CD4-positive, alpha-beta T cell treated with Interleukin-15 for 4 hours (primary cell): ENCODE measurements at regions not wholly inside any gene's neighbourhood (a gene's known extent, or its start where the extent isn't known, plus 50 kb on each side); places are given as distances from the start of the nearest gene placed in this dataset.
"Not testable (repeated sequence)": the region's sequence is repeated elsewhere in the genome, so short reads cannot be mapped to it uniquely, and the experiment has no call there.

Experiments used
- DNase-seq: peaks from one replicate; pipeline ENCODE4 v3.0.0-alpha.2; 2020; ENCODE audit warnings: low spot score

DNA sequence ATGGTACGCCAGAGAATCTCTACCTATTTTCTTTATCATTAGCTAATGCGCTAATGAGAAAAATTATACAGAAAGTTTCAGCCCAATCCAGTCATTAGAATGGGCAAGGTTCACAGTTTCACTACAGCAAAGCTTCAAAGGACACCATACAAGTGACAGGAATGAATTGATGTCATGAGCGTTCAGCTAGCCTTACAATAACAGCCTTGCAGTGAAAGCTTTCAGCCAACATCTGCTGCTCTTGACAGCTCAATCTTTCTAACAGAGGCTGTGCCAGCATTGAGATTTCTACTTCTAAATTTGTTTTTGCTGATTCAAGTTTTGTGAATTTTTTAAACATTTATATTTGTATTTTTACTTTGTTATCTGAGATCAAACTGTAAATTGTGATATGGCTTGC, 302.4 kb upstream of the FAM174A start:
- DNase-seq, result no peak

DNA sequence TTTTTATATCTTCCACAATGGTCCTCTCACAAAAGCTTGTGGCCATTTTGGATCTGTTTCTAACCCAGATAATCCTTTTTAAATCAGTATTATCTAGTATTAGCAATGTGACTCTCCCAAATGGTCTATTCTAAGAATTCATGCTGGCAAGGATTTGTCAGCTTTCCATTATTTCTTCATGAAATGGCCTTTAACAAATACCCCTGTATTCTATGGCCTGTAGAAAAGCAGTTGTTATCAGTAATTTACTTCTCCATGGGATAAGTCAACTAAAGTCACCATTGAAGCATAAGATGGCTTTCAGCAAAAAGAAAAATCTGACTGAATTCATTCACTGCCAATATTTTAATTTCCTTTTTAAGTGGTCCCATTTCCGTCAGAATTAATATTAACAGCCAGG, 346.4 kb upstream of the FAM174A start:
- no peak for DNase-seq

- DNase-seq, result no peak
Measured at GRCh38 chr5:100188339-100188738, 346.8 kb upstream of the FAM174A start.

DNA sequence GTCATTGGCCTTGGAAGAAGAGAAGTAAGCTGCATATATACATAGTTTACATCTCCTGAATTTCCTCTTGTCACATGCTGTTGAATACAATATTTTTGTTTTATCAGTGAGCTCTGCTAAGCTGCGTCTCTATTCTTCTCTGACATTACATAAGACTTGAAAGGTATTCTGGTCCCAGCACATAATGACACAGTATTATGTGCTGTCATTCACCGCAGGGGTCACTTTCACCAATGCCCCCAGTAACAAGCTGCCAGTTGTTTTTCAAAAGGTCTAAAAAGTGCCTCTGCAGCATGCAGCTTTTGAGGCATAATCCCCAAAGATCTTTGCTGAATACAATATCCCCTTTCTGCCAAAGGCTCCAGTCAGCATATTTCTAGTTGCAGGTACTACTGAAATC, 349.0 kb upstream of the FAM174A start:
- DNase-seq, result no peak

DNA sequence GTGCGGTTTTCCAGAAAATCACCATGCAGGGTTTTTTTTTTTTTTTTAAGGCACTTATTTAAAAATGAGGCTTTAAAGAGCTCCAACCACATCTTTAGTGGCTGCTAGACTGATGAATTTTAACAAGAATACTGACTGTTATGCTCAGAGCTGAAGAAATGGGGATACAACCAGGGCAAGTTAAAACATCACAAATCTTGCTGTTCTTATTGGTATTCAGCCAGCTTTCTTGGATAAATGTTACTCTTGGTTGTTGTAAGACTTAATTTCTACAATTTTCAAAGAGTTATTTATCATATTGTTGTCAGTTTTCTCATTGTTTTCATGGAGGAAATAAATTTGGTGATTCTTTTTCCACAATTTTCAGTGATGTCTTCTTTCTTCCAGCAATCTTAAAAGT, 352.8 kb upstream of the FAM174A start:
- DNase-seq, result no peak

DNA sequence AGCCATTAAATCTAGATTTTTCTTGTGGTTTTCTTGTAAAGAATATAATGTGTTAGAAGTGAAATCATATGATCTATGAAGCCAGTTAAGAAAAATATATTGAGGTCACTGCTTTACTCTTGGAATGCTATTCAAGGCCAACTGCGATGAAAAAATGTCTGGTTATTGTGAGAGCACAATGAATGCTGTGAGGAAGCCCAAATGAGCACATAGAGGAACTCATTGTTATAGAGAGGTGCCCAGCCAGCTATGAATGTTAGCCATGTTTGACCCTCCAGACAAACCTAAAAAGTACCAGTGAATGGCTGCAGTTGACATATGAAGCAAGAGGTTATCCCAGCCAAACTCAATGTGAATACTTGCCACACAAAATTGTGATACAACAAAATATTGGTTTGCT, 359.8 kb upstream of the FAM174A start:
- DNase-seq, result no peak

GRCh38 chr5:100165309-100165708, 369.9 kb upstream of the FAM174A start:
- DNase-seq, result no peak

GRCh38 chr5:100161868-100162267, 373.3 kb upstream of the FAM174A start:
- DNase-seq, result no peak

- DNase-seq, result no peak
Measured at GRCh38 chr5:100157066-100157465, 378.1 kb upstream of the FAM174A start.

GRCh38 chr5:100148239-100148638, 386.9 kb upstream of the FAM174A start:
- DNase-seq, result no peak

DNA sequence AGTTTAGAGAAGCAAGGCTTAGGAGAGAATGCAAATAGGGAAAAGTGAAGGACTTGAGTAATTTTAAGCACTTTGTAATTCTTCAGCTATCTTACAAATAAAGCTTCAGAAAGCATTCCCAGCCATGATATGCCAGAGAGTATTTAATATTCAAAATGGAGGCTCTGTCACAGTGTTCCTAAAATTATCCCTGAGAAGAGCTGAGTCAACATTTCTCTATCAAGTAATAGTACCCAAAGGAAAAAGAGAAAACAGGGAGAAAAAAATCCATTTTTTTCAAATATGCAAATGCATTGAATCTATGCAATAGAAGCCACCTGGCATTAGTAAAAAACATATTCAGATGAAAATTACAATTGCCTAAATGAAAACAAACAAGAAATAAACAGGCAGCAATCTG, 392.6 kb upstream of the FAM174A start:
- DNase-seq, result no peak

DNA sequence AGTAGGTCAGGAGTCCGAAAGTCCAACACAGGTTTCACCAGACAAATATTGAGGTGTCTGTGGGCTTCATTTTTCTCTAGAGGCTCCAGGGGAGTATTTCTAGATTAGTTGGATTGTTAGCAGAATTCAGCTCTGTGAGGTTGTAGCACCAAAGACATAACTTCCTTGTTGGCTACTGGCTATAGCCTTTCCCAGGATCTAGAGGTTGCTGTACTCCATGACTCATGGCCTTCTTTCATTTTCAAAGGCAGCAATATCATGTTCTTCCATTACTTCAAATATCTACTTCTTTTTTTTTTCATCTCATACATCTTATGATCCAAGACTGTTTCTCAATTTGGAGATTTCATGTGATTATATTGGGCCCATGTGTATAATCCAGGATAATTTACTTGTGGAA, 404.0 kb upstream of the FAM174A start:
- no peak for DNase-seq

- DNase-seq, result no peak
Measured at GRCh38 chr5:100130307-100130706, 404.9 kb upstream of the FAM174A start.

GRCh38 chr5:100119903-100120302, 415.3 kb upstream of the FAM174A start:
- no peak for DNase-seq

- no peak for DNase-seq
Measured at GRCh38 chr5:100110497-100110896, 424.7 kb upstream of the FAM174A start.

GRCh38 chr5:100108883-100109282, 426.3 kb upstream of the FAM174A start:
- no peak for DNase-seq

- not testable (repeated sequence) for DNase-seq
Measured at GRCh38 chr5:100103592-100104119, 431.5 kb upstream of the FAM174A start.

DNA sequence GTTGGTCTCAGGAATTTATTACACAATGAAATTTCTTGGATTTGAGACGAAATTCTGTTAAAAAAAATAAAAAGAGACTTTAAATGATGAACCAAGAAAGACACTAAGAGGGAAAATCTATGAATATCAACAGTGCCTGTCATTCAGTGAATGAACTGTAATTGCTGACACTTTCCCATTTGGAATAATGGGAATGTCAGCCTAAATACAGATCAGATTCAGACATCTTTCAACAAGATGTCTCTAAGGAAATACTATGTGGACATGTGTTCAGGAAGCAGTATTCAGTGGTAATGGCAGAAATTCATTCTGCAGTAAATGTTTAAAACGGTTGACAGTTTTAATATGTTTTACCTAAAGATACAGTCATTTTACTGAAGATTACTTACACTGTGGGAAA, 433.7 kb upstream of the FAM174A start:
- not testable (repeated sequence) for DNase-seq

- DNase-seq, result not testable (repeated sequence)
Measured at GRCh38 chr5:100096328-100096727, 438.8 kb upstream of the FAM174A start.

- not testable (repeated sequence) for DNase-seq
Measured at GRCh38 chr5:100080703-100081102, 454.5 kb upstream of the FAM174A start.

- not testable (repeated sequence) for DNase-seq
Measured at GRCh38 chr5:100079163-100079562, 456.0 kb upstream of the FAM174A start.

DNA sequence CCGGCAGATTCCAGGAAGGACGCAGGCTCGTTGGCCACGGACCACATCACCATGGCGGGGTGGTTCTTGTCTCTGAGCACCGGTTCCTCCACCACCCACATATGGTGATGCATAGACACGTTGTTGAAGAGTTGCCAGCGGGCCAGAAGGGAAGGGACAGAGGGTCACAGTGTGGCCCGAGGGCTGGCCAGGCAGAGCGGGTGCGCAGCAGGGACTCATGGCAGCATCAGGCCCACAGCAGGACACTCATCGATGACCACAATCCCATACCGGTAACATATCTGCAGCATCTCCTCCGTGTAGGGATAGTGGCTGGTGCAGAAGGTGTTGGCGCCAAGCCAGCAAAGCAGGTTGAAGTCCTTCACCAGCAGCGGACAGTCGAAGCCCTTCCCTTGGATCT, 469.2 kb upstream of the FAM174A start:
- not testable (repeated sequence) for DNase-seq

DNA sequence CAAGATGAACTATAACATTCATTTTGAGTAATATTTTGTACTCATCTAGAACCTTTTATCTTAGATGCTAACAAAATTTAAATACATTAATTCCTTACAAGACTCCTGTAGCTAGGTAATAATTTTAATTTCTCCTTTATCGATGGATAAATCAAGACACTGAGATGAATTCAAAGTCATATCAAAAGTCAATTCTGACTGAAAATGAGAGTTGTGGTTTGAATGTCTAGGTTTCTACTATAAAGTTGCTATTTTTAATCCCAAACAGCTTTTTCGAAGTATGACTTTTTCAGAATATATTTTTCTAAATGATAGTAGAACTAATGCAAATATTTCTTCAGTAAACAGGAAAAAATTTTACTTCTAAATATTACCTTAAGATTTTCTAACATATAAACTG, 491.7 kb upstream of the FAM174A start:
- DNase-seq, result no peak

DNA sequence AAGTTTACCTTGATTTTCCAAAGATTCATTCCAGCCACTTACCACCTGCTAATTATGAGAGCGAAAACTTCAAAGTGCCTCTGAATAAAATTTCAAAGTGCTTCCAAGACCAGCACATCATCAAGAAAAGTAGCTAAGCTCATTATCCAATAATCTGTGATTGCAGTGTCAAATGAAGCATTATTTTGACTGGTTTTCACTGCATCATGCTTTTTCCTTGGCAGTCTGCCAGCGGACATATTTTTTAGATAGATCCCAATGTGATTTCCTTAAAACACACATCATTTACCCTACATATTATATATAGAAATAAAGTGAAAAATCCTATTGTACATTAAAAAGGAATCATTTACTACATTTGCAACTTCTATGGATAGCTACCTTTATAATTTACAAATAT, 508.6 kb upstream of the FAM174A start:
- DNase-seq, result no peak

DNA sequence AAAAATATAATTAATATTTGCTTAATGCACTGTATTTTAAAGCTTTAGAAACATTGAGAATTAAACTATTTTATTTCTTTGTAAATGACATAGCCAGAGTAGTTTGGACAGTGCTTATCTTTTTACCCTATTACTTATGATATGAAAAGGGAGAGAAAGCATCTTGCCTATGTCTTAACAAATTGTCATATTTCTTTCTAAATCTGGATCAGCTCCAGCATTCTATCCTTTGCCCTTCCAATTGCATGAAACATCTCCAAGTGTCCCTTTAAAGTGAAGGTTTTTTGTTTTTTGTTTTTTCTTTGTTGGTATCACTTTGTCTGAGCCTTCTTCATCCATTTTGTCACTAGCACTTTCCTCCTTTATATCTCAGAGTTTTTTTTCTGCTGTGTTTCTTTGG, 511.6 kb upstream of the FAM174A start:
- no peak for DNase-seq
